ENCODE measurements at regions not wholly inside any gene's neighbourhood (a gene's known extent, or its start where the extent isn't known, plus 50 kb on each side); places are given as distances from the start of the nearest gene placed in this dataset.

DNA sequence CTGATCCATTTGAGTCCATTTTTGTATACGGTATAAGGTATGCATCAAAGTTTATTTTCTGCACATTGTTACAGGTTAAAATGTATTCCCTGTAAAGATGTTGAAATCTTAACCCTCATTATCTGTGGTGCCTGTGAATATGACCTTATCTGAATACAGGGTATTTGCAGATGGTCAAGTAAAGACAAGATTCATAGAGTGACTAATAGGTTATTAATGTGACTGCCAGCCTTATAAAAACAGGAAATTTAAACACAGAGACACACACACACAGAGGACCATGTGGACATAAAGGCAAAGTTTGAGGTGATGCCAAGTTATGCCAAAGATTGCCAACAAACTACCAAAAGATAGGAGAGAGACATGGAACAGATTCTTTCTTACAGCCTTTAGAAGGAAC, 347.2 kb upstream of the DCN start:
- H3K27me3 Mint-ChIP-seq = no peaks in the 10 kb centered on the region
- H3K9me3 Mint-ChIP-seq = peaks cover 11% of the 10 kb centered on the region
- DNase-seq = no peak

DNA sequence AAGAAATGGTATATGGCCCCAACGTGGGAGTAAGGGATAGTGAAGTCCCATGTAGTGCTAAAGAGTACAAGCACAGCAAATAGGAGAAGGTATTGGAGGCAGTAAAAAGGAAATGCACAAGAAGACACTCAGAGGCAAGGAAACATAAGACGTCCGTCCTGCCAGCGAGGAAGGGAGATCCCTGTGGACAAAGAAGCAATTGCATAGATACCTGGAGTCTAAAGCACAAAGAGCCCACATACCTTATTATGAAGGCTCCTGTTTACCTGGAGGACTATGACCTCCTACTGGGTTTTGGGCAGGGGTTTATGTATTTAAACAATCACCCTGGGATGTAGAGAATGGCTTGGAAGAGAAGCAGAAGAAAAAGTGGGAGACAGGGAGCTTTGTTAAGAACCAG, 341.2 kb upstream of the DCN start:
- TF ChIP-seq, protein P1, sequence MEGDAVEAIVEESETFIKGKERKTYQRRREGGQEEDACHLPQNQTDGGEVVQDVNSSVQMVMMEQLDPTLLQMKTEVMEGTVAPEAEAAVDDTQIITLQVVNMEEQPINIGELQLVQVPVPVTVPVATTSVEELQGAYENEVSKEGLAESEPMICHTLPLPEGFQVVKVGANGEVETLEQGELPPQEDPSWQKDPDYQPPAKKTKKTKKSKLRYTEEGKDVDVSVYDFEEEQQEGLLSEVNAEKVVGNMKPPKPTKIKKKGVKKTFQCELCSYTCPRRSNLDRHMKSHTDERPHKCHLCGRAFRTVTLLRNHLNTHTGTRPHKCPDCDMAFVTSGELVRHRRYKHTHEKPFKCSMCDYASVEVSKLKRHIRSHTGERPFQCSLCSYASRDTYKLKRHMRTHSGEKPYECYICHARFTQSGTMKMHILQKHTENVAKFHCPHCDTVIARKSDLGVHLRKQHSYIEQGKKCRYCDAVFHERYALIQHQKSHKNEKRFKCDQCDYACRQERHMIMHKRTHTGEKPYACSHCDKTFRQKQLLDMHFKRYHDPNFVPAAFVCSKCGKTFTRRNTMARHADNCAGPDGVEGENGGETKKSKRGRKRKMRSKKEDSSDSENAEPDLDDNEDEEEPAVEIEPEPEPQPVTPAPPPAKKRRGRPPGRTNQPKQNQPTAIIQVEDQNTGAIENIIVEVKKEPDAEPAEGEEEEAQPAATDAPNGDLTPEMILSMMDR (IDR thresholded peaks at IDR 0.05) = no peak
- H3K27me3 Mint-ChIP-seq = peaks cover 2% of the 10 kb centered on the region
- no peaks in the 10 kb centered on the region for H3K4me1 Mint-ChIP-seq (ENCODE audit: low read depth)
- no peaks in the 10 kb centered on the region for H3K36me3 Mint-ChIP-seq (ENCODE audit: low read depth)
- POLR2A ChIA-PET = no interaction called here
- CTCF ChIA-PET = no interaction called here
- H3K9me3 Mint-ChIP-seq = peaks cover 2% of the 10 kb centered on the region
- H3K4me3 Mint-ChIP-seq = no peak overlapping the region
- intact Hi-C loops (cut with micrococcal nuclease) = no loop called here
- no peak for ATAC-seq
- no peak overlapping the region for H3K27ac Mint-ChIP-seq
- DNase-seq = no peak

More for the DNA sequence above, 347.2 kb upstream of the DCN start:
- ChIA-PET POLR2A (no interaction called here), CTCF (no interaction called here)
- Mint-ChIP-seq H3K4me3 (no peak overlapping the region), H3K27ac (no peak overlapping the region), H3K4me1 (ENCODE audit: low read depth) (no peaks in the 10 kb centered on the region), H3K36me3 (ENCODE audit: low read depth) (no peaks in the 10 kb centered on the region)
- TF ChIP-seq, protein P1 (IDR thresholded peaks at IDR 0.05) = no peak
- no peak for ATAC-seq
- intact Hi-C loops (cut with micrococcal nuclease) = no loop called here

- H3K4me1 Mint-ChIP-seq (ENCODE audit: low read depth) = no peaks in the 10 kb centered on the region
- no peak for ATAC-seq
- POLR2A ChIA-PET = no interaction called here
- DNase-seq = no peak
- H3K9me3 Mint-ChIP-seq = peaks cover 2% of the 10 kb centered on the region
- intact Hi-C loops (cut with micrococcal nuclease) = no loop called here
- H3K27ac Mint-ChIP-seq = no peak overlapping the region
- CTCF ChIA-PET = no interaction called here
- no peak overlapping the region for H3K4me3 Mint-ChIP-seq
- no peaks in the 10 kb centered on the region for H3K36me3 Mint-ChIP-seq (ENCODE audit: low read depth)
- H3K27me3 Mint-ChIP-seq = peaks cover 3% of the 10 kb centered on the region
- TF ChIP-seq, protein P1 (IDR thresholded peaks at IDR 0.05) = no peak
Measured at GRCh38 chr12:91516695-91517047, 334.1 kb upstream of the DCN start.

GRCh38 chr12:91515944-91516694, 333.5 kb upstream of the DCN start:
- ChIA-PET CTCF (no interaction called here), POLR2A (no interaction called here)
- Mint-ChIP-seq H3K36me3 (ENCODE audit: low read depth) (no peaks in the 10 kb centered on the region), H3K27ac (no peak overlapping the region), H3K4me3 (no peak overlapping the region), H3K9me3 (no peaks in the 10 kb centered on the region), H3K4me1 (ENCODE audit: low read depth) (no peaks in the 10 kb centered on the region), H3K27me3 (peaks cover 3% of the 10 kb centered on the region)
- DNase-seq = no peak
- TF ChIP-seq, protein P1 (IDR thresholded peaks at IDR 0.05) = no peak
- intact Hi-C loops (cut with micrococcal nuclease) = no loop called here
- ATAC-seq = no peak

GRCh38 chr12:91513313-91513712, 330.7 kb upstream of the DCN start:
- POLR2A ChIA-PET = interaction anchor here (0.7 kb wide), 1 partner anchor 43 kb away, joined by 3 read pairs; no protein-coding TSS in a partner anchor
- peaks cover 3% of the 10 kb centered on the region for H3K27me3 Mint-ChIP-seq
- H3K36me3 Mint-ChIP-seq (ENCODE audit: low read depth) = no peaks in the 10 kb centered on the region
- CTCF ChIA-PET = interaction anchor here (0.6 kb wide), 1 partner anchor 130 kb away, joined by 4 read pairs; no protein-coding TSS in a partner anchor
- DNase-seq (no peak), ATAC-seq (no peak)
- H3K4me3 Mint-ChIP-seq = no peak overlapping the region
- TF ChIP-seq, protein P1 (IDR thresholded peaks at IDR 0.05) = no peak
- intact Hi-C loops (cut with micrococcal nuclease) = no loop called here
- no peak overlapping the region for H3K27ac Mint-ChIP-seq
- no peaks in the 10 kb centered on the region for H3K9me3 Mint-ChIP-seq
- no peaks in the 10 kb centered on the region for H3K4me1 Mint-ChIP-seq (ENCODE audit: low read depth)

All from activated CD8-positive, alpha-beta T cell treated with anti-CD3 and anti-CD28 coated beads for 36 hours (primary cell).